Stimulated activated naive CD8-positive, alpha-beta T cell treated with anti-CD3 and anti-CD28 coated beads, Interleukin-15, amount 100 ng/mL, for 72 hours (primary cell): ENCODE measurements at regions not wholly inside any gene's neighbourhood (a gene's known extent, or its start where the extent isn't known, plus 50 kb on each side); places are given as distances from the start of the nearest gene placed in this dataset.

ENCODE experiments used
- ATAC-seq: fragments of 150-1000 bp; cut with Tn5 transposase; 2 replicates; pipeline ENCODE4 v1.10.0; 2021; ENCODE audit warnings: mild to moderate bottlenecking, moderate library complexity
- DNase-seq, 2 donors: peaks; one replicate each; pipeline ENCODE4 v3.0.0; 2021 to 2022
- H3K27ac Mint-ChIP-seq, 2 donors: one replicate each; pipeline ENCODE4 v1.8.0; 2022; ENCODE audit warnings: mild to moderate bottlenecking in 2 of 2, mixed read lengths in 2 of 2, moderate library complexity in 2 of 2
- H3K27me3 Mint-ChIP-seq: one replicate; pipeline ENCODE4 v1.8.0; 2022; ENCODE audit warnings: mixed read lengths
- H3K4me1 Mint-ChIP-seq: one replicate; pipeline ENCODE4 v1.8.0; 2022; ENCODE audit warnings: mild to moderate bottlenecking, mixed read lengths
- H3K4me3 Mint-ChIP-seq, 2 donors: one replicate each; pipeline ENCODE4 v1.8.0; 2022; ENCODE audit warnings: mild to moderate bottlenecking in 2 of 2, mixed read lengths in 2 of 2, moderate library complexity in 1 of 2
- H3K9me3 Mint-ChIP-seq, 2 donors: one replicate each; pipeline ENCODE4 v1.8.0; 2022; ENCODE audit warnings: mixed read lengths in 2 of 2

DNA sequence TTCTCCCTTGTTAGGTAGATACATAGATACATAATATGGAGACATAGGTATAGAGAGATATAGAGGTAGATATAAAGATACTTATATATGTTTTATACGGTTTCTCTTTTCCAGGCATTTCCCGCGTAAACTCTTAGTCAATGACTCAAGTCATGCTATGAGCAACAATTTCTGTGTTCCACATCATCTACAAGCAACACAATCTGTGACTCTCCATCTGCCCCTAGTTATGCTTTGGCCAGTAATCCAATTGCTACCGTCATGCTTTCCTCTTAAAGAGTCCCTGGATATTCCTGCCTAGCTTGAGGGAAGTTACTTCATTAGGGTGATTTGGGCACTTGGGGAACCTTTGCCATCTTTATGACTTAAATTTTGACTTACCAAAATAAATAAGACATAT is 129.0 kb upstream of the ADAMTS16 start:
- no peak for ATAC-seq
- peaks cover 14 to 16% of the 10 kb centered on the region in 2 donors for H3K9me3 Mint-ChIP-seq

DNA sequence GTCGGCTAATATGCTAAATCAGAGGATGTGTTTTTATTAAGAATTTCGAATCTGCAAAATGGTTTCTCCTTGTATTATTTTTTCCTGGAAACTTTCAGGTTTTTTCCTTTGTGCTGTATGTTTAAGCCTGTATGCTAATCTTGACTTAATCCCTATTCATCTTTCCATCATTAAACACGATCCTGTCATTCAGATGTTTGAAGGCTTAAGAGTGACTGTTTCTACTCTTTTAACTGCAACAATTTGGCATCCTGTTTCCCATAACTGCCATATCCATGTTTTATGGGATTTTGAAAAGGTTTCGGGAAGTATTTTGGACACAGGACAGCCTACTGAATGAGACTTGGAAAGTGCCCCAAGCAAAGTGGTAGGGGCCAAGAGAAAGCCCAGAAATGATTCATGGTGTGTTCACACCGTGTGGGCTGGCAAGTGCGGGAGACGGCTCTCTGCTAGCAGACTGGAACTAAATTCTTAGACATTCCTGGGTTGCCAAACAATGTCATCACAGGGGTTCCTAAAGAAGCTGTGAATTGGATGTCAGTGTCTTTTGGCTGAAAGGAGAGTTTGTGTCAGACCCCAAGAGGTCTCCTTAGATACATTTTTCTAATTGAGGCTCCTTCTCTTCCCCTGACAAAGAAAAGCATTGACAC is 125.4 kb upstream of the ADAMTS16 start:
- H3K4me1 Mint-ChIP-seq, result no peaks in the 10 kb centered on the region
- H3K4me3 Mint-ChIP-seq, result no peak overlapping the region
- H3K9me3 Mint-ChIP-seq, result peaks cover 7 to 20% of the 10 kb centered on the region in 2 donors
- ATAC-seq (no peak), DNase-seq (no peak)
- H3K27me3 Mint-ChIP-seq, result no peaks in the 10 kb centered on the region
- no peak overlapping the region for H3K27ac Mint-ChIP-seq

More for the DNA sequence above, 129.0 kb upstream of the ADAMTS16 start:
- H3K27me3 Mint-ChIP-seq, result no peaks in the 10 kb centered on the region
- no peak overlapping the region for H3K4me3 Mint-ChIP-seq
- DNase-seq, result no peak
- peak overlapping the region in 1 of 2 donors; percentile 40 for H3K27ac Mint-ChIP-seq
- H3K4me1 Mint-ChIP-seq, result no peaks in the 10 kb centered on the region

DNA sequence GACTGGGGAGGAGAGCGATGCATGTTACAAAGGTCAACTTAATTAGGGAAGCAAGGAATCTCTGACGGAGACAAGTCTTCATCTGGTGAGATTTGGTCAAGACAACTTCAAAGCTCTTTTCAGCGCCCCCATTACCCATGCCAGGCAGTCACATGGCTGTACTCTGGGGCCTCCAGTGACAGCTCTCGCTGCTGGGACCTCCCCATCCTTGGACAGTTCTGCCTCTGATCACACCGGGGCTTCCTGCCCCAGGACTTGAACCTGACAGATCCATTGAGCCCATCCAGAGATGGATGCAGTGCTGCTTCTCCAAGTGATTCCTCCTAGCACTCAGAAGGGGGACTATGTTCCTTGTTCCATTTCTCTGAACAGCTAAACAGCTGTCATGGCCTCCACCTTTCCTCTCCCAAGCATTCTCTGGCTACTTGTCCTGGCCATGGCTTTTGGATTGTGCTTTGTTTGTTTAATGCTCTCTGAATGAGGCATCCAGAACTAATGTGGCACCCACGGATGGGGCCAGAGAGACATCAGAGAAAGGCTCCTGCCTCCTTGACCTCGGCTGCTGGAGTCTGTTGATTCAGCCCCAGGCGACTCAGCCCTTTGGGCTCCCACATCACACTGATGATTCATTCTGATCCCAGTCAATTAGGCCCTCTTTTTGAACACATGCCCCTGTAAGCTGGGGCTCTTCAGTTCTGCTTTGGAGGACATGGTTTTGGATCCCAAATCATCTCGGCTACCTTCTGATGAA is 122.1 kb upstream of the ADAMTS16 start:
- Mint-ChIP-seq H3K27ac (peak overlapping the region in 1 of 2 donors; percentile 71), H3K4me1 (no peaks in the 10 kb centered on the region), H3K4me3 (no peak overlapping the region), H3K27me3 (no peaks in the 10 kb centered on the region), H3K9me3 (peaks cover 0 to 11% of the 10 kb centered on the region in 2 donors)
- DNase-seq (no peak), ATAC-seq (peak; percentile 7)

DNA sequence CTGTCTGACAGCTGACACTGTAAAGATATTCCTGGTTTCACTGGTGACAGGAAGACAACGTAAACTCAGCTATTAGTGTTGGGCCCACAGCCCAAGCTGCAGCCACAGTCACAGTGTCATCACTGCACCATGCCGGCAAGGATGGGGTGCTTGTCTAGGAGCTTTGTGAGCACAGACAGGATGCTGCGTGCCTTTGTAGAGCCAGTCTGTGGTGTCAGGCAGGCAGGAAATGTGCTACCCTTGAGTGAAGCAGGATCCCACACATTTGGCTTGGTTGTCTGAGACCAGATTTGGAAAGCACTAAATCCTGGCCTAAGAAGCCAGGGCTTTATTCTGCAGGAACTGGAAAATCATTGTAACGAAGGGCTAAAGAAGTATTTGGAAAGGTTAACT is 121.6 kb upstream of the ADAMTS16 start:
- no peak overlapping the region for H3K27ac Mint-ChIP-seq
- no peak for DNase-seq
- no peaks in the 10 kb centered on the region for H3K4me1 Mint-ChIP-seq
- H3K9me3 Mint-ChIP-seq, result peaks cover 0 to 11% of the 10 kb centered on the region in 2 donors
- H3K4me3 Mint-ChIP-seq, result no peak overlapping the region
- H3K27me3 Mint-ChIP-seq, result no peaks in the 10 kb centered on the region
- no peak for ATAC-seq

DNA sequence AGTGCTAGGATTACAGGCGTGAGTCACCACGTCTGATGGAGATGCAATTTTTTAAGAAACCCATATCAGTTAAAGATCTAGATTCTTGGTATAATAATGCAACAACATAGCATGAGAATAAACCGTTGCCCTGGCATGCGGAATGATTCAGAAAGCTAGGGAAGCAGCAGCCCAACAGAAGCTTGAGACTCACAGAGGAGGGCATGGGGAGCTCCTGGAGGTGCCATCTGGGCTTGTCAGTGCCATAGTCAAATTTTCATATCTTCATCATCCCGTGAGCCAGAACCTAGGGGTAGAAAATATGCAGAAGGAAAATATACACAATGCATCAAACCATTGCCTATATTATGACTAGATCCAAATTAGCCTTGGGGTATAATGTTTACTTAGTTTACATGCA is 118.7 kb upstream of the ADAMTS16 start:
- no peak for ATAC-seq
- Mint-ChIP-seq H3K9me3 (peaks cover 8 to 27% of the 10 kb centered on the region in 2 donors), H3K4me1 (peaks cover 6% of the 10 kb centered on the region), H3K27me3 (no peaks in the 10 kb centered on the region), H3K4me3 (no peak overlapping the region), H3K27ac (no peak overlapping the region)
- DNase-seq, result no peak

DNA sequence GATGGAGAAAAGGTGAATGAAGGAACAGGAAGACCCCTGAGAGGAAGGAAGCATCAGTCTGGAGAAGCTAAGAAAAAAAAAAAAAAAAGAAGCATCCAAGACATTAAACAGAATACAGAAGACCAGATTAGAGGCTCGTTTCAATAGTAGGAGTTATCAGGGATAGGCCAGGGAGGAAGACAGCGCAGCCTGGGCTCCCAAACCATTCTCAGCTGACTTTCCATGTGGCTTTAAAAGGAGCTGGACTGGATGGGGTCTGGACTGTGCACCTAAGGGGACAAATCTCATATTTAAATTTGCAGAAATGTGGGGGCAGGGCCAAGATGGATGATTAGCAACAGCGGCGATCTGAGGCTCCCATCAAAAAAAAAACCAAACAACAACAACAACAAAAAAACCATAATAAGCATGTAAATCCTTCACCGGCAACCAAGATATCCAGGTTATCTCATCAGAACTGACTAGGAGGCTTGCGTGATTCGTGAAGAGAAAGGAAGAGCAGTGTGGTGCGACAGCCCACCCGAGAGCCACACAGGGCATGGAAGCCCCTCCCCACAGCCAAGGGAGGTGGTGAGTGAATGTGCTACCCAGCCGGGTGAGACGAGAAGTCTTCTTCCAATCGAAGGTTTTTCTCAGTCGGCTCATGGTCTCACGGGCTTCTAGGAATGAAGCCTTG is 114.9 kb upstream of the ADAMTS16 start:
- peaks cover 6% of the 10 kb centered on the region for H3K4me1 Mint-ChIP-seq
- ATAC-seq (no peak), DNase-seq (no peak)
- no peaks in the 10 kb centered on the region for H3K27me3 Mint-ChIP-seq
- H3K27ac Mint-ChIP-seq, result no peak overlapping the region
- peaks cover 8 to 31% of the 10 kb centered on the region in 2 donors for H3K9me3 Mint-ChIP-seq
- H3K4me3 Mint-ChIP-seq, result peak overlapping the region; percentile 18 to 23

DNA sequence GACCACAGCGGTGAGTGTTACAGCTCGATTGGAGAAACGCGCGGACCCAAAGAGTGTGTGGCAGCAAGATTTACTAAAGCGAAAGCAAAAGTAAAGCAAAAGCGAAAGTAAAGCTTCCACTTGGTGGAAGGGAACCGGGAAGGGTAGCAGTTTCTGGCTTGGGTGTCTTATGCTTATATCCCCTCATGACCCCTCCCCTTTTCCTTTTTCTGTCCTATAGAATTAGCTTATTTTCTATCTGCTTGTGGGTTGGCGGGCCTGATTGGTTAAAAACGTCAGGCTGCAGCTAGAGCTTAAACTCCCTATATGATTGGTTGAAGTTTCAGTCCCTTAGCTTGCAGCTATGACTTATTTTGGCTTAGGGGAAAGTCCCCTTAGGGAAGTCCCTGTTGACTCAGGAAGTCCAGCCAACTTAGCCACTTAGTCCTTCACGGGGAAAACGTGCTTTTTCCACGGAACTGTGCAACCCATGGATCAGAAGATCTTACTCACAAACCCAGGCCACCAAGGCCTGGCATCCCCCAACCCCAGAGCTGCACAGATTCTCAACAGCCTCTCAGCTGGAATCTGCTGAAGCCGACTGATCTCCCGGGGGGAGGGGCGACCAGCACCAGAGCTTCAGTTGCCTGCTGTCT is 114.2 kb upstream of the ADAMTS16 start:
- ATAC-seq (peak; percentile 15), DNase-seq (peak in 1 of 2 donors; percentile 17)
- Mint-ChIP-seq H3K9me3 (peaks cover 12 to 37% of the 10 kb centered on the region in 2 donors), H3K4me3 (peak overlapping the region in 1 of 2 donors; percentile 16), H3K27me3 (no peaks in the 10 kb centered on the region), H3K4me1 (peaks cover 6% of the 10 kb centered on the region), H3K27ac (peak overlapping the region in 1 of 2 donors; percentile 10)

DNA sequence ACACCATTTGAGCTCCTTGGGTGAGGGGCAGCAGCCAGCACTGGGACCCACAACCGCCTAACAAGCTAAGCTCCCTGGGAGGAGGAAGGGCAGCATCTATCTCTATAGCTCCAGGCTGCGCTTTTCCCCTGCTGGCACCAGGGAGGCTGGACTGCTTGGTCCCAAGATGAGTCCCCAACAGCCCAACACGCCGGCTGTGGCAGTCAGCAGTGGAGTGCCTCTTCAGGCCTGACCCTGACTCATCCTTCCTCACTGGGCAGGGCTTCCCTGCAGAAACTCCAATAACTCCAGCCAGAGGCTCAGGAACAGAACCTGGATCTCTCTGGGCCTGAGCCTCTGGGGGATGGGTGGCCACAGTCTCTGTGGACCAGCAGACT is 113.7 kb upstream of the ADAMTS16 start:
- Mint-ChIP-seq H3K4me3 (no peak overlapping the region), H3K9me3 (peaks cover 12 to 38% of the 10 kb centered on the region in 2 donors), H3K27me3 (no peaks in the 10 kb centered on the region), H3K4me1 (peaks cover 6% of the 10 kb centered on the region), H3K27ac (no peak overlapping the region)
- DNase-seq (no peak), ATAC-seq (no peak)

DNA sequence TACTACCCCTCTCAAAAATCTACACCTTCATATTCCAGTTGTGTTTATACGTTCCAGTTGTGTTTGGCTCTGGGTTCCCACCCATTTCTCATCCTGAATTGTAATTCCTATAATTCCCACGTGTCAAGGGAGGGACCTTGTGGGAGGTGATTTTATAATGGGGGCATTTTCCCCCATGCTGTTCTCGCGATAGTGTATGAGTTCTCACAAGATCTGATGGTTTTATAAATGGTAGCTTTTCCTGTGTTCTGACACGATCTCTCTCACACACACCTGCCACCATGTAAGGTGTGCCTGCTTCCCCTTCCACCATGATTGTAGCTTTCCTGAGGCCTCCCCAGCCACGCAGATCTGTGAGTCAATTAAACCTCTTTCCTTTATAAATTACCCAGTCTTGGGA is 108.5 kb upstream of the ADAMTS16 start:
- Mint-ChIP-seq H3K4me3 (no peak overlapping the region), H3K9me3 (peaks cover 10 to 29% of the 10 kb centered on the region in 2 donors), H3K27ac (no peak overlapping the region), H3K4me1 (no peaks in the 10 kb centered on the region), H3K27me3 (no peaks in the 10 kb centered on the region)
- ATAC-seq (no peak), DNase-seq (no peak)

DNA sequence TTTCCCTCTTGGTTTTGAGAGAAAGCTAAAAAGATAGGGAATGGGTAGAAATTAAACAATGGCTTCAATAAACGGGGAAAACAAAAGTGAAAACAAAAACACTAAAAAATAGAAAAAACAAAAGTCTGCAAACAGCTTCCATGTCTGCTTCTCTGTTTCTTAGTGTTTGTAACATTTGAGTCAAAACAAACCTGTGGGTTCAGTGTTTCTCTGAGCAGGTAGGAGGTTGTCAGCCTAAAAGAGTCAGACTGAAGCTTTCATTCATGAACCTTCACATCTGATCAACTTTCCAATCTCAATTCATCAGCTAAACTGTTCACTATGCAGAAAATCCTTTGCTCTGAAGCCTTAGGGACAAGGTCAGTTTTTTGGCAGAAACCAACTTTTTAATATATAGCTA is 102.5 kb upstream of the ADAMTS16 start:
- peaks cover 0 to 8% of the 10 kb centered on the region in 2 donors for H3K9me3 Mint-ChIP-seq
- no peaks in the 10 kb centered on the region for H3K4me1 Mint-ChIP-seq
- no peaks in the 10 kb centered on the region for H3K27me3 Mint-ChIP-seq
- no peak for DNase-seq
- ATAC-seq, result no peak
- no peak overlapping the region for H3K27ac Mint-ChIP-seq
- H3K4me3 Mint-ChIP-seq, result no peak overlapping the region

DNA sequence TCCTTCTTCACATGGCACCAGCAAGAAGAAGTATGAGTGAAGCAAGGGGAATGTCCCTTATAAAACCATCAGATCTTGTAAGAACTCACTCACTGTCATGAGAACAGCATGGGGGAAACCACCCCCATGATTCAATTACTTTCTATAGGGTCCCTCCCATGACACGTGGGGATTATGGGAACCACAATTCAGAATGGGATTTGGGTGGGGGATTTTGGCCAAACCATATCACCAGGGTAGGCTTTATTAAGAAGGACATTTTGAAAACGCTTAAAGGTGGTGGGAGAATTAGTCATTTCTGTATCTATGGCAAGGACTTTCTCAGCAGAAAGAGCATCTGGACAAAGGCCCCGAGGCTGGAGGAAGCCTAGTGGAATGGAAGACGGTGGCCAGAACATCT is 100.2 kb upstream of the ADAMTS16 start:
- H3K4me3 Mint-ChIP-seq, result no peak overlapping the region
- H3K4me1 Mint-ChIP-seq, result no peaks in the 10 kb centered on the region
- no peak for ATAC-seq
- no peaks in the 10 kb centered on the region for H3K27me3 Mint-ChIP-seq
- peaks cover 0 to 8% of the 10 kb centered on the region in 2 donors for H3K9me3 Mint-ChIP-seq
- no peak overlapping the region for H3K27ac Mint-ChIP-seq
- DNase-seq, result no peak

DNA sequence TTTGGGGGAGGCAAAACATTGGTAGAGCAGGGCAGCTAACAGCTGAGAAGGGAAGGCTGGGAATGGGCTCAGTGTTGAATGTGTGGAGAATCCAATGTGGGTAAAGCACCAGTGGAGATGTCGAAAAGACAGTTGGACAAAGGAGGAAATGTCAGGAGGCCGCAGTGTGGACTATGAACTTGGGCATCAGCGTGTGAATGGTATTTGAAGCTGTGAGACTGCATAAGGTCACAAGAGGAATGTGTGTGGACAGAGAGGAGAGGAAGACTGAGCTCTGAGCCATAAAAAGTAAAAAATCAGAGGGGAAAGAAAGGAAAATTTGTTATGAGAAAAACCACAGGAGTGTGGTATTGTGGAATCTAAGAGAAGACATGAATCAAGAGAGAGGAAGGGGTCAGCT is 99.4 kb upstream of the ADAMTS16 start:
- no peak overlapping the region for H3K4me3 Mint-ChIP-seq
- ATAC-seq (no peak), DNase-seq (no peak)
- peaks cover 0 to 8% of the 10 kb centered on the region in 2 donors for H3K9me3 Mint-ChIP-seq
- H3K27ac Mint-ChIP-seq, result no peak overlapping the region
- no peaks in the 10 kb centered on the region for H3K4me1 Mint-ChIP-seq
- no peaks in the 10 kb centered on the region for H3K27me3 Mint-ChIP-seq

DNA sequence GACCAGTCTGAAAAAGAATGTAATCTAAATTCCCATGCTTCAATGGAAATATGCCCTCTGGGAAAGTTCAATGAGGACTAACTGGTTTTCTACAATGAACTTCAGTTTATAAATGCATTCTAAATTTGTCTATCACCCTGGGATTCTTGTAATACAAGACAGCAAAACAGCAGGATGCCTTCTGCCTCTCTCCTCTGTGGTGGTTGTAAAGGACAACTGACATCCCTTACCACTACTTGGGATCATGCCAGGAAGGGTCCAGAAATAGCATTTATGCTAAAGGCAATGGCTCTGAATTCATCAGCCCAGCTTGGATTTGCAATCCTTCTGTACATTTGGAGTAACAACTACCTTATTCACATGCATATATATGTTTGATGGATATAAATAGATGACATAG is 97.3 kb upstream of the ADAMTS16 start:
- DNase-seq (no peak), ATAC-seq (no peak)
- Mint-ChIP-seq H3K27ac (no peak overlapping the region), H3K27me3 (no peaks in the 10 kb centered on the region), H3K4me1 (no peaks in the 10 kb centered on the region), H3K9me3 (peaks cover 0 to 7% of the 10 kb centered on the region in 2 donors), H3K4me3 (no peak overlapping the region)

DNA sequence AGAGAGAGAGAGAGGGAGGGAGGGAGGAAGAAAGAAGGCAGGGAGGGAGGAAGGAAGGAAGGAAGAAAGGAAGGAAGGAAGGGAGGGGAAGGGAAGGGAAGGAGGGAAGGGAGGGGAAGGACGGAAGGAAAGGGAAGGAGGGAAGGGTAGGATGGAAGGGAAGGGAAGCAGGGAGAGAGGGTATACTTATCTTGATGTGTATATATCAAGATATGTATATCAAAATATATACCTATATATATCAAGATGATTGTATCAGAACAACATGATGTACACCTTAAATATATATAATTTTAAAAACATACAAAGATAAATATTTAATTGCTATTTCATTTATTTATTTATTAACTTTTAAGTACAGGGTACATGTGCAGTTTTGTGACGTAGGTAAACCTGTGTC is 96.8 kb upstream of the ADAMTS16 start:
- no peak for DNase-seq
- no peak overlapping the region for H3K27ac Mint-ChIP-seq
- H3K4me1 Mint-ChIP-seq, result no peaks in the 10 kb centered on the region
- no peaks in the 10 kb centered on the region for H3K27me3 Mint-ChIP-seq
- ATAC-seq, result no peak
- no peak overlapping the region for H3K4me3 Mint-ChIP-seq
- H3K9me3 Mint-ChIP-seq, result peaks cover 0 to 2% of the 10 kb centered on the region in 2 donors

DNA sequence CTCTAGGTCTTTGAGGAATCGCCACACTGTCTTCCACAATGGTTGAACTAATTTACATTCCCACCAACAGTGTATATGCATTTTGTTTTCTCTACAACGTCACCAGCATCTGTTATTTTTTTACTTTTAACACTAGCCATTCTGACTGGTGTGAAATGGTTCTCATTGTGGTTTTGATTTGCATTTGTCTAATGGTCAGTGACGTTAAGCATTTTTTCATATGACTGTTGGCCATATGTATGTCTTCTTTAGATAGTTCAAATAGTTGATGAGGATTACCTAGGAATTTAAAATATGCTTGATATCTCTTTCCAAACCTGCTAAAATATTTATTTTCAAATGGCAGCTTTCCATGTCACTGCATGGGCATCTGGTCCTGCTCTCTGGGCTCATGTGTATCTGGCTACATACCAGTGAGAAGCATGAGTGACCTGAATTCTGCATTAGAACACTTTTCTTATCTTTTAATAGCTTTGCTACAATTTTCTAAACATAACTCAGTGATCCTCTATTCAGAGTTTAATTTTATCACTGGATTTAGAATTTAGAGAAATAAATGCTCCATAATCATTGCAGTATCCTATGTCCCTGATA is 95.8 kb upstream of the ADAMTS16 start:
- DNase-seq (no peak), ATAC-seq (no peak)
- H3K27ac Mint-ChIP-seq, result no peak overlapping the region
- H3K27me3 Mint-ChIP-seq, result no peaks in the 10 kb centered on the region
- no peaks in the 10 kb centered on the region for H3K4me1 Mint-ChIP-seq
- no peaks in the 10 kb centered on the region for H3K9me3 Mint-ChIP-seq
- H3K4me3 Mint-ChIP-seq, result no peak overlapping the region
